GM12878 (cell line): ENCODE measurements at regions not wholly inside any gene's neighbourhood (a gene's known extent, or its start where the extent isn't known, plus 50 kb on each side); places are given as distances from the start of the nearest gene placed in this dataset.

ENCODE experiments used
- ATAC-seq: fragments of 200-7000 bp; cut with Tn5 transposase; 3 replicates; pipeline ENCODE4 v1.9.1; 2020; ENCODE audit warnings: mild to moderate bottlenecking, moderate library complexity
- BruUV-seq: library from RNA; stranded (reverse); fragments of 400-500 nt; replicated peaks from 2 replicates; lab custom pipeline; 2021; lab: Mats Ljungman, UMichigan
- CTCF ChIA-PET: fragments of 300-600 bp; sonication (Branson Sonifier 250); formaldehyde crosslinking; extraction: SDS; loops from one replicate; lab custom pipeline; 2021; ENCODE audit warnings: inconsistent platforms; lab: Yijun Ruan, JAX
- POLR2A ChIA-PET: fragments of 350-600 bp; formaldehyde crosslinking; extraction: SDS; loops from one replicate; lab custom pipeline; 2021; ENCODE audit warnings: inconsistent platforms; lab: Charles Lee
- RAD21 ChIA-PET: fragments of 300-600 bp; sonication (Branson Sonifier 250); formaldehyde crosslinking; loops from one replicate; lab custom pipeline; 2023; ENCODE audit warnings: antibody characterized with exemption; ENCODE audit not compliant: unreplicated experiment; lab: Charles Lee
- SMC1A ChIA-PET: fragments of 300-600 bp; sonication (Branson Sonifier 250); formaldehyde crosslinking; loops from one replicate; lab custom pipeline; 2023; ENCODE audit not compliant: unreplicated experiment, uncharacterized antibody; lab: Charles Lee
- DNase-seq: peaks from one replicate; pipeline ENCODE4 v3.0.0-alpha.2; 2011; ENCODE audit warnings: low read depth, low spot score
- FAIRE-seq: peaks from 3 replicates; lab custom pipeline; 2011; peaks lifted over from hg19 to GRCh38; lab: Jason Lieb, UNC
- H2AFZ ChIP-seq: 2 replicates; pipeline ENCODE4 v1.6.0; 2011; ENCODE audit warnings: low read depth, low read length, control low read depth; ENCODE audit not compliant: control insufficient read depth
- H3K27ac ChIP-seq: 2 replicates; pipeline ENCODE4 v1.5.1; 2011; ENCODE audit warnings: control low read depth; ENCODE audit not compliant: control insufficient read depth, insufficient read depth
- H3K27me3 ChIP-seq, 2 experiments: replicated peaks in 1 of 2; 2 replicates each; pipeline versions ENCODE4 v1.6.0 to v1.6.1; 2011; ENCODE audit warnings: low read length in 1 of 2; ENCODE audit not compliant: control insufficient read depth in 2 of 2, insufficient read depth in 2 of 2
- H3K36me3 ChIP-seq, 2 experiments: 2 replicates each; pipeline ENCODE4 v1.5.1; 2011; ENCODE audit warnings: low read length in 1 of 2; ENCODE audit not compliant: control insufficient read depth in 2 of 2, insufficient read depth in 2 of 2
- H3K4me1 ChIP-seq: 2 replicates; pipeline ENCODE4 v1.6.1; 2011; ENCODE audit warnings: mild to moderate bottlenecking, low read length, moderate library complexity, mixed read lengths; ENCODE audit not compliant: control insufficient read depth, insufficient read depth
- H3K4me2 ChIP-seq: 2 replicates; pipeline ENCODE4 v1.6.0; 2011; ENCODE audit warnings: control low read depth; ENCODE audit not compliant: control insufficient read depth, insufficient read depth
- H3K4me3 ChIP-seq: fragments of 200-600 bp; sonication (generic); 2 replicates; pipeline ENCODE4 v1.5.1; 2016
- H3K79me2 ChIP-seq: 2 replicates; pipeline ENCODE4 v1.6.0; 2011; ENCODE audit warnings: low read length; ENCODE audit not compliant: control insufficient read depth, insufficient read depth
- H3K9ac ChIP-seq: 2 replicates; pipeline ENCODE4 v1.8.0; 2011; ENCODE audit warnings: low read length, control low read depth, mixed read lengths; ENCODE audit not compliant: control insufficient read depth, insufficient read depth
- H3K9me3 ChIP-seq: replicated peaks from 3 replicates; pipeline ENCODE4 v1.5.1; 2011; ENCODE audit warnings: mild to moderate bottlenecking, low read length; ENCODE audit not compliant: control insufficient read depth, insufficient read depth
- H4K20me1 ChIP-seq: 2 replicates; pipeline ENCODE4 v1.6.0; 2011; ENCODE audit not compliant: control insufficient read depth, insufficient read depth
- ASH2L ChIP-seq: fragments of 300-600, 200-600 bp; sonication (generic); IDR thresholded peaks from 2 replicates; pipeline ENCODE4 v1.6.1; 2017; ENCODE audit warnings: low read depth, mild to moderate bottlenecking, borderline replicate concordance
- BACH1 ChIP-seq: fragments of 450-650 bp; IDR thresholded peaks from 2 replicates; pipeline ENCODE4 v1.6.1; 2017; ENCODE audit warnings: mild to moderate bottlenecking, borderline replicate concordance
- DPF2 ChIP-seq: fragments of 450-650 bp; IDR thresholded peaks from 2 replicates; pipeline ENCODE4 v1.6.1; 2017; ENCODE audit warnings: mild to moderate bottlenecking
- EP300 ChIP-seq, 2 experiments: fragments of 150-350 bp in 1 of 2; IDR thresholded peaks; 2 replicates each; pipeline ENCODE4 v1.6.1; 2011 to 2012; ENCODE audit warnings: low read depth in 2 of 2, low read length in 2 of 2, borderline replicate concordance in 1 of 2, improper control_type of control experiment in 1 of 2, inconsistent platforms in 1 of 2; ENCODE audit not compliant: control insufficient read depth in 1 of 2
- FOXK2 ChIP-seq: fragments of 450-650 bp; IDR thresholded peaks from 2 replicates; pipeline ENCODE4 v1.6.1; 2017; ENCODE audit warnings: mild to moderate bottlenecking, moderate library complexity
- GABPA ChIP-seq: IDR thresholded peaks from 2 replicates; pipeline ENCODE4 v1.6.1; 2014; ENCODE audit warnings: antibody characterized with exemption, low read depth, mild to moderate bottlenecking, inconsistent platforms
- MEF2A ChIP-seq: IDR thresholded peaks from 2 replicates; pipeline ENCODE4 v1.6.1; 2011; ENCODE audit warnings: low read depth, mild to moderate bottlenecking, low read length, moderate library complexity; ENCODE audit not compliant: insufficient read depth
- NRF1 ChIP-seq: conservative IDR thresholded peaks from 2 replicates; pipeline ENCODE4 v1.6.1; 2011; ENCODE audit warnings: mild to moderate bottlenecking, low read depth, low read length, improper control_type of control experiment
- RCOR1 ChIP-seq: conservative IDR thresholded peaks from 2 replicates; pipeline ENCODE4 v1.6.1; 2012; ENCODE audit warnings: low read depth, low read length, improper control_type of control experiment
- ZBED1 ChIP-seq: IDR thresholded peaks from 2 replicates; pipeline ENCODE4 v1.6.1; 2016; ENCODE audit warnings: borderline replicate concordance
- WGBS: methylation state at CpG from one replicate; pipeline ENCODE4 v1.1.6; 2016; ENCODE audit warnings: low lambda C conversion rate; ENCODE audit not compliant: insufficient replicate concordance, insufficient coverage; ENCODE audit errors: missing lambda C conversion rate; 5-methylcytosine and 5-hydroxymethylcytosine counted together
- in situ Hi-C: fragments of 300-500 bp; cut with MboI; formaldehyde crosslinking; loops from 9 replicates; pipeline ENCODE4 v1.14.3; 2018; ENCODE audit warnings: mixed read lengths
- intact Hi-C: fragments of 100-400 bp; cut with micrococcal nuclease; formaldehyde crosslinking; loops from one replicate; pipeline ENCODE4 v1.14.2; 2022; ENCODE audit not compliant: unreplicated experiment
- TF ChIP-seq, protein P1 (sequence below): IDR thresholded peaks from 2 replicates; pipeline ENCODE4 v1.6.1; 2011; ENCODE audit warnings: borderline replicate concordance, low read depth, mild to moderate bottlenecking, moderate library complexity, low read length; ENCODE audit not compliant: insufficient read depth, poor library complexity, severe bottlenecking

DNA sequence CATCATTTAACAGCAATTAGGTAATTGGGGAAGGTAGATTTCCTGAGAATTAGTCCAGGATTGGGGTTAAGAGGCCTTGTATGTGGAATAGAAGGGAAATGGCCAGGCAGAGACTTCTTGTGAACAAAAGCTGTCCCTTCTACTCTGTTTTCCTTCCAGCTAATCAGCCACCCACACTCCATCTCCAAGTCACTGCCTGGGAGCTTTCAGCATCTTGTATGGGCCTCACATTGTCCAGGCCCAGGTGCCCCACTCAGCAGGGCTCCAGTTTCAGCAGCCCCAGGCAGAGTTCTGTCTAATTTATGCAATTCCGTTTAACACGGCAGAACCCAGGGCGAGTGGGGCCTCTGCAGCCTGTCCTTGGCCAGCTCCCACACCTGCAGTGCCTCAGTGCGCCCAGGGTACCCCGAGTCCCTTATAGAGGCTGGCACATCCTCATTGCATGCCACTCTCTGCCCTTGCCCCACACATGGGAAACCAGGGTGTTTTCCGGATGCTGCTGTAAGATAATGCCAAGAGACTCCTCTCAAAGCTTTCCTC is 113.0 kb downstream of the EDN3 start:
- Histone ChIP-seq H3K27ac (no peak overlapping the region), H2AFZ (no peak overlapping the region), H3K79me2 (no peaks in the 10 kb centered on the region), H3K4me3 (no peak overlapping the region), H3K27me3 (peaks cover 0 to 7% of the 10 kb centered on the region in 2 experiments; a peak in 2 of 4 replicates), H3K4me1 (no peaks in the 10 kb centered on the region), H3K4me2 (no peak overlapping the region), H3K36me3 (no peaks in the 10 kb centered on the region), H3K9ac (no peak overlapping the region), H4K20me1 (no peaks in the 10 kb centered on the region), H3K9me3 (no peaks in the 10 kb centered on the region)
- no TSS peak for BruUV-seq
- no peak for FAIRE-seq
- intact Hi-C loops (no loop called here), in situ Hi-C loops (no loop called here)
- TF ChIP-seq NRF1 (no peak), BACH1 (no peak), DPF2 (no peak), FOXK2 (no peak), MEF2A (no peak), GABPA (no peak), ZBED1 (no peak), EP300 (IDR thresholded peaks at IDR 0.05; ENCODE audit: borderline replicate concordance in 1 of 2, control insufficient read depth in 1 of 2, low read depth in 2 of 2, low read length in 2 of 2) (no peak), ASH2L (no peak), RCOR1 (no peak)
- TF ChIP-seq, protein P1, sequence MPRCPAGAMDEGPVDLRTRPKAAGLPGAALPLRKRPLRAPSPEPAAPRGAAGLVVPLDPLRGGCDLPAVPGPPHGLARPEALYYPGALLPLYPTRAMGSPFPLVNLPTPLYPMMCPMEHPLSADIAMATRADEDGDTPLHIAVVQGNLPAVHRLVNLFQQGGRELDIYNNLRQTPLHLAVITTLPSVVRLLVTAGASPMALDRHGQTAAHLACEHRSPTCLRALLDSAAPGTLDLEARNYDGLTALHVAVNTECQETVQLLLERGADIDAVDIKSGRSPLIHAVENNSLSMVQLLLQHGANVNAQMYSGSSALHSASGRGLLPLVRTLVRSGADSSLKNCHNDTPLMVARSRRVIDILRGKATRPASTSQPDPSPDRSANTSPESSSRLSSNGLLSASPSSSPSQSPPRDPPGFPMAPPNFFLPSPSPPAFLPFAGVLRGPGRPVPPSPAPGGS = no peak
- ChIA-PET RAD21 (no interaction called here), SMC1A (no interaction called here), CTCF (interaction anchor here (0.7 to 0.8 kb wide), 2 partner anchors 8 to 16 kb away, joined by 3 to 4 read pairs; no protein-coding TSS in a partner anchor), POLR2A (no interaction called here)
- ATAC-seq = no peak
- WGBS = 7% methylated on average over 6 of the region's 6 CpGs
- no peak for DNase-seq
